WERI-Rb-1 (cell line): ENCODE measurements at regions not wholly inside any gene's neighbourhood (a gene's known extent, or its start where the extent isn't known, plus 50 kb on each side); places are given as distances from the start of the nearest gene placed in this dataset.

Experiments
- DNase-seq: peaks from one replicate; pipeline ENCODE4 v3.0.0-alpha.2; 2020
- H3K27ac ChIP-seq: fragments of 250-450 bp; sonication (Bioruptor Pico); 2 replicates; pipeline ENCODE4 v1.5.1; 2020; ENCODE audit warnings: mild to moderate bottlenecking, moderate library complexity
- H3K27me3 ChIP-seq: fragments of 250-450 bp; sonication (Bioruptor Pico); 2 replicates; pipeline ENCODE4 v1.5.1; 2021; ENCODE audit warnings: mild to moderate bottlenecking, low read depth, moderate library complexity; ENCODE audit not compliant: insufficient read depth, severe bottlenecking
- H3K36me3 ChIP-seq: fragments of 250-450 bp; sonication (Bioruptor Pico); 2 replicates; pipeline ENCODE4 v1.5.1; 2020; ENCODE audit warnings: mild to moderate bottlenecking, moderate library complexity
- H3K4me3 ChIP-seq: 2 replicates; pipeline ENCODE4 v1.5.1; 2011; ENCODE audit warnings: low read depth, mild to moderate bottlenecking, control low read depth, low read length
- H3K9me3 ChIP-seq: fragments of 250-450 bp; sonication (Bioruptor Pico); 2 replicates; pipeline ENCODE4 v1.5.1; 2021; ENCODE audit warnings: mild to moderate bottlenecking, moderate library complexity; ENCODE audit not compliant: severe bottlenecking
- CTCF ChIP-seq: IDR thresholded peaks from 2 replicates; pipeline ENCODE4 v1.5.1; 2011; ENCODE audit warnings: low read depth, mild to moderate bottlenecking, control low read depth, inconsistent platforms, low read length

DNA sequence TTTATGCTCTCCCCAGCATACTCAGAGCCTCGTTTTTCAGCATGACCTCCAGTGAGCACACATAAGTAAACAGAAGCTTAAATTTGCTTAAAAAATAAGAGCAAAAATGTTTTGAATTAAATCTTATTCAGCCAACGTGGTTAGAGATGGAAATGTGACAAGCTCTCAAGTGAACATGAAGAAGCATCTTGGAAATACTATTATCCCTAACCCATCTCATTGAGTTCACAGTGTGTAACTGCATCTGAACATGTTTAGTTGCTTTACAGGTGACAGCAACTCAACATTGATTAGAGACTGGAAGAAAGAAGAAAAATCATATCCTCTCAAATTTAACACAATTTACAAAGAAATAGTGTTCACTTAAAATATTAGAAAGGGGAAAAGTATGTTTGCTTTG, 1785.1 kb downstream of the MAT2B start:
- no peak for TF ChIP-seq CTCF
- Histone ChIP-seq H3K36me3 (no peaks in the 10 kb centered on the region), H3K27me3 (no peaks in the 10 kb centered on the region), H3K4me3 (no peak overlapping the region), H3K27ac (no peak overlapping the region), H3K9me3 (no peaks in the 10 kb centered on the region)
- no peak for DNase-seq

GRCh38 chr5:165296401-165297130, 1791.1 kb downstream of the MAT2B start:
- H3K36me3 ChIP-seq, result no peaks in the 10 kb centered on the region
- no peak for TF ChIP-seq CTCF
- H3K27ac ChIP-seq, result no peak overlapping the region
- H3K4me3 ChIP-seq, result no peak overlapping the region
- no peaks in the 10 kb centered on the region for H3K9me3 ChIP-seq
- DNase-seq, result no peak
- H3K27me3 ChIP-seq, result no peaks in the 10 kb centered on the region

DNA sequence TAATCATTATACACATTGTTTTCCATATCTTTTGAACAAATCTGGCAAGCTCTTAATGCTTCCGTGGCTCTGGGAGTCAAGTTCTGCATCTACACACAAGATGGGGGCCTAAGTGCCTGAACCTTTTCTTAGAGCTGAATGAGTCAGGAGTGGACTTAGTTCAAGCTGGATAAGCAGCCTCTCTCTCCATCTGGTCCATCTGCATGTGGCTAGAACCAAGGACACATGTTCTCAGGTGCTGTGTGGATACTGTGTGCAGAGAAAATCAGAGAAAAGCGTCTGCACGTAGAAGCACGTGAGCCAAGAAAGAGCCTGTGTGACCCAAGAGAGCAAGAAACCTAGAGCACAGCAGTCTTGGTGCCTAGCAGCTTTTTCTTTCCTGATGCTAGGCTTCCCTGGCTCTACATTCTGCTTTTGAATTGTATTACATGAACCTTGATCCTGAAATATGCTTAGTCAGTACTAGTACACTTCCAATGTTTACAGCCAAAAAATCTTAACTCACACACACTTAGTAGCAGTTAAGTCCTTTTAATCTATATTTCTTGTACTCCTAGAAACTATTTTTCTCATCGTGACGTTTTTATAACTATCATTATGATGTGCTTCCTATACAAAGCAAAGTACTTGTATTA, 1798.9 kb downstream of the MAT2B start:
- Histone ChIP-seq H3K36me3 (no peaks in the 10 kb centered on the region), H3K4me3 (no peak overlapping the region), H3K9me3 (no peaks in the 10 kb centered on the region), H3K27ac (peak overlapping the region; percentile 18; the same call in 1 of the 2 replicates), H3K27me3 (no peaks in the 10 kb centered on the region)
- DNase-seq, result peak; percentile 30
- no peak for TF ChIP-seq CTCF

DNA sequence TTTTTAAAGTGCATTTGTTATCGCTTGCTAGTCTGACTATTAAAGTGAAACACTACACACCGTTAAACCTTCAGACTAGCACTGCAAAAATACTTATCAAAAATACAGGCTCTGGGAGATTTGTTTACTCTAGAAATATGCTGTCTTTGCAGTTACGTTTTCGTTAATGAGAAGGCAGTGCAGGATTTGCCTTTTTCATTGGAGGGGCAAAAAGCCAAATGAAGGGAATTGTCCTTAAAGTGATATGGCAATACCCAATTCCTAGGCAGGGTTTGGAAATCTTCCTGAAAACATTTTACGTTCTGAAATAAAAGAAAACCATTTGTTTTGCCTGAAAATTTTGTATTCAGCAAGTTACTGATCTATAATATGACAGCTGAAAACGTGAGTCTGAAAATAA, 1800.2 kb downstream of the MAT2B start:
- H3K4me3 ChIP-seq, result no peak overlapping the region
- DNase-seq, result no peak
- no peaks in the 10 kb centered on the region for H3K9me3 ChIP-seq
- H3K27ac ChIP-seq, result no peak overlapping the region
- no peaks in the 10 kb centered on the region for H3K27me3 ChIP-seq
- no peak for TF ChIP-seq CTCF
- H3K36me3 ChIP-seq, result no peaks in the 10 kb centered on the region

- H3K27me3 ChIP-seq, result no peaks in the 10 kb centered on the region
- H3K9me3 ChIP-seq, result no peaks in the 10 kb centered on the region
- TF ChIP-seq CTCF, result no peak
- H3K4me3 ChIP-seq, result no peak overlapping the region
- H3K36me3 ChIP-seq, result no peaks in the 10 kb centered on the region
- DNase-seq, result no peak
- H3K27ac ChIP-seq, result no peak overlapping the region
These were observed 1804.0 kb downstream of the MAT2B start for GRCh38 chr5:165309446-165309845.
